ENCODE measurements at regions not wholly inside any gene's neighbourhood (a gene's known extent, or its start where the extent isn't known, plus 50 kb on each side); places are given as distances from the start of the nearest gene placed in this dataset.

DNA sequence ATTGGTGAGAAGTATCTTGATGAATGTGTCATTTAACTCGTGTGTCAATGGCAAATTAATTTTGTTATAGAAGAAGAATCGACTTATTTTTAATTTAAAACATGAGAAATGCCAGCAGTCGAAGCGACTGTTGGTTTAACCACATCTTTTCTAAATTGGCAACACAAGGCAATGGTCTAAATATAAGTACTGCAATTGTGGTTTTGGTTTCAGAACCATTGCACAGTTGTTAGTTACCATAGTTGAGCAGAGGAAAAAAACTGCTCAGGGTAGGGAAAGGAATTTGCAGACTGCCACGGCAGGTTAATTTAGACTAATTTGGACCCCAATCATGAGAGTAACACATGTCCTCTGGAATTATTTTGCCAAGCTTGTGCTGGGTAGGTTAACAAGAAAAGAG, 185.6 kb upstream of the RUNX1 start:
- DNase-seq = peak; percentile 48

DNA sequence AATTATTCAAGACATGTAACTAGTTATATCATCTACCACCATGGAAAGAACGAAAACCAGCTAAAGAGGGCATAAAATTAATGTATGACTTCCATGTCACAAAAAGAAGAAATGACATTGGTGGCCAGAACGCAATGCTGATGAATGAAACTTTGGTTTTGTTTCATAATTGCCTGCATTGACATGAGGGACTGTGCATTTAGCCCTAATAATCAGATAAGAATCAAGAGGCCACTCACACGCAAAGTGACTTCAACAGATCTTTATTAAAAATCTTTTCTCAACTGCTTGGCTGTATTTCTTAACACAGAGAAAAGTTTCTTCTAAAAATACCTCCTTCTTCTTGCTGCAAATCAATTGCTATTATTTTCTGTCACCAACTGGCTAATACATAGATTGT, 184.7 kb upstream of the RUNX1 start:
- no peak for DNase-seq

DNA sequence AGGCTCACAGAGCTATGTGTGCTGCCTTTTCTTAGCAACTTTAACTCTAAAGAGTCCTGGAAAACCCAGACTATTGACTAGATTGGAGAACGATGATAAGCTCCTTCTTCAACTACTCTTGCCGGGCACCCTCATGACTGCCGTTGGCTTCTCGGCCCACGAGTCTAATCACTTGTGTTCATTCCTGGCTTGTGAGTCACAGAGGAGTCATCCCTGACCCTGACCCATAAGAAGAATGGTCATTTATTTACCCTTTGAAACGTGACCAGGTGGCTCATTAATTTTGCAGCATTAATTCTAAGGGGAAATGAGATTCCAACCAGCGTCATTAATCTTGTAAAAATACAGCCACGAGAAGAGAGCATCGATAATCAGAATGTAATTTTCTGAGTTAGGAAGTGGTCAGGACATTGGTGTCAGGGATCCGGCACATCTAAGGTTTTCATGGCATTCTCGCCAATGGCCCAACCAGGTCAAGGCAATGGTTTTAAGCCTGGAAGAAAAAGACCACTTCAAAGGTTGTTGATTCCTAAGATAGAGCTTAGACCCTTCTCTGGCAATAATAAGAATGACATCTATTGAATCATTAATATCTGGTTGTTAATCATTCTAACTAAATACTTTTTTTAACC, 183.6 kb upstream of the RUNX1 start:
- no peak for DNase-seq

DNA sequence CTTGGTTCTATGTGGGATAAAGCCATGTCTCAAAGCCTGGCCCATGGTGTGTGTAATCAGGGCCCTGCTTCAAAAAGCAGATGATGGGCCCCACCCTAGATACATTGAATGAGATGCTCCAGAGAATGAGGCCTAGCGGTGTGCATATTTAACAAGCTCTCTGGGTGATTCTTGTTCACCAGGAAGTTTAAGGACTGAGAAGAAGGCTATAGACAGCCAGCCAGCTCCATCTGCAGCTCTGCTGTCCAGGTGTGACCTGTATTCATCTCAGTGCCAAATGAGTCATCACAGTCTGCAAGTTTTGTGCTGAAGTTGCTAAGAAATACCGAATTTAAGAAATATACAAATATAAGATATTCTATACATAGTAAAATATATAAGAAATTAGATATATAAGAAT, 182.0 kb upstream of the RUNX1 start:
- no peak for DNase-seq

DNA sequence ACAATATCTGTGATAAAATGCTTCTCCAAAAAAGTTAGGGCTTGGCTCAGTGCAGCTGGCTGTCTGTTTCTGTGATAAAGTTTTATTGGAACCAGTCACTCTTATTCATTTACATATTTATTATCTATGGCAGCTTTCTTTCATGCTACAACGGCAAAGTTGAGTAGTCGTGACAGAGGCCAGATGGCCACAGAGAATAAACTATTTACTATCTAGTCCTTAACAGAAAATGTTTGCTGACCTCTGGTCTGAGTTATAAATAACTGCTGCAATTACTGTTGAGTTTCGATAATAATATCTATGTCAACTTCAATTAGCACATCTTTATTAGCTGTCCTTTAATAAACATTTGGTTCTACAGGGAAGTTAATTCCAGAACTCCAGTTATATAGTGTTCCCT, 180.2 kb upstream of the RUNX1 start:
- no peak for DNase-seq

DNA sequence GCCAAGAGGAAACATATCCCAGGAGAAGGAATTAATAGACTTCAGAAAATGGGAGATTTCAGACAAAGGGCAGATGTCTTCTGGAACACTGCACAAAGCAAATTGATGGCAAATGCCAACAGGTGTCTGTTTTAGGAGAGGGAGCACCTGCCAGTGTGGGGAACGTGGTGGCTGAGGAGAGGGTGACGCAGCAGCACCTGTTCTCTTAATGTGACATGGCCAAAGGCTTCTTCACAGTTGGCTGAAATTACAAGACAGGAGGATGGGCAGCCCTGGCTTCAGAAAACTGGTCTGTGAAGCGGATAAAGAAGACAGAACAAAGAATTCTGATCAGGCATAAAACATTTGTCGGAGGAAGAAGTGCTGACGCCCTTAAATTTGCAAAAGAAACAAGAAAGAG, 178.7 kb upstream of the RUNX1 start:
- no peak for DNase-seq

DNA sequence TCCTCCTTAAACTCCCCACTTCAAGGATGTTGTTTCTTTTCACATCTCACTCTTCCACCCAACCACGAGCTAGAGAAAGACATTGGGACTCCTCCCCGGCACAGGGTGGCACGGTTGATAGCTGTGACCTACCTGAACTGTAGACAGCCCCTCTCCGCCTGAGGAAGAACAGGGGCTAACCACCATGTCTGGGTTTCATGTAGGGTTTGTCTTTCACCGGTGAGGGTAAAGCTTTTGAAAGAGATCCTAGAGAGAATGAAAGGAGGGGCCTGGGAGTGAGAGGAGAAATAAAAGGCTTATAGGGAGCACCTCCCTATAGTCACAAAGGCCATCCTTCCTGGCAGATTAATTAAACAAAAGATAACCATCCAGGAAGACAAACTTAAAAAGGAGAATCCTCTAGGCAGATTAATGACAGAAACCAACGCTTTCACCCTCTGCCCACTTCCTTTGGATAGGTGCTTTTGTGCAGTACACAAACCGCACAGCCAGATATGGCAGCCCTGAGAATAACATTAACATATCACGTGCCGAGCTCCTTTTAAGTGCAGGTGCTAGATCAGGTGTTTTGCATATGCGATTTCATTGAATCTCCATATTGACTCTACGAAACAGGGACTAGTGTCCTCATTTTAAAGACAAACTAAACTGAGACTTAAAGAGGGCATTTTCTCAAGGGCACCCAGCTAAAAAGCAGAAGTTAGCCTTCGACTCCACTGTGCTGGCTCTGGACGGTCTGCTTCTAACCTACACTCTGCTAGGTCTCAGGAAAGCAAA, 178.1 kb upstream of the RUNX1 start:
- peak; percentile 69 for DNase-seq

DNA sequence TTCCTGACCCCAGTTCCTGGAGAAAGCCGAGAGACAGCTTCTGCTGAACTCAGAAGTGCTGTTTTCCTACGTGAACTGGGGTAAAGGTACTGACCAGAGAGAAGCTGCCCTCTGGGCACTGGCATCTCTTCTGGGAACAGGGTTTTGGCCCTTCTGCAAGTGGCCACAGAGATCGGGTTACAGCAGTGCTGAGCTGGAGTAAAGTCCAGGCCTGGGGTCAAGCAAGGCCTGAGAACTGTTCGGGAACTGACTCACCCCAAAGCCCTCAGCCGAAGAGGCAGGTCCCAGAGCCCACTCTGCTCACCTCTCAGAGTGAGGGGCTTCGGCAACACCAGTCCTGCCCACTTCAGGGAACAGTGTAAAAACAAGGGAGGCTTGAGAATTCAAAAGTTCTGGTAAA, 177.2 kb upstream of the RUNX1 start:
- no peak for DNase-seq

DNA sequence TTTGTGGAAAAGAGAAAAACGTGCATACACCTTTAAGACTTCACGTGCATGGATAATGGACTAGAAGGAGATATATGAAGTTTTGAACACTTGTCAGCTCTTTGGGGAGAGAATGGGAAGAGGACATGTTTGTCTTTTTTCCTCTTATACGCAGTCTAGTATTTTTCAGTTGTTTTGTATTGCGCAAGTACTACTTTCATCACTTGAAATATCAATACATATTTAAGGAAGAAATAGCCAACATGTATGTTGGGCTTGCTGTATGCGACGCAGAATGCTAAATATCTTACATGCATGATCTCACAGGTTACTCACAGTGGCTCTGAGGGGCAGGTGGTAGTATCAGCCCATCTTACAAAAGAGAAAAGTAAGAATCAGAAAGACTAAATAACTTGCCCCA, 176.5 kb upstream of the RUNX1 start:
- no peak for DNase-seq

DNA sequence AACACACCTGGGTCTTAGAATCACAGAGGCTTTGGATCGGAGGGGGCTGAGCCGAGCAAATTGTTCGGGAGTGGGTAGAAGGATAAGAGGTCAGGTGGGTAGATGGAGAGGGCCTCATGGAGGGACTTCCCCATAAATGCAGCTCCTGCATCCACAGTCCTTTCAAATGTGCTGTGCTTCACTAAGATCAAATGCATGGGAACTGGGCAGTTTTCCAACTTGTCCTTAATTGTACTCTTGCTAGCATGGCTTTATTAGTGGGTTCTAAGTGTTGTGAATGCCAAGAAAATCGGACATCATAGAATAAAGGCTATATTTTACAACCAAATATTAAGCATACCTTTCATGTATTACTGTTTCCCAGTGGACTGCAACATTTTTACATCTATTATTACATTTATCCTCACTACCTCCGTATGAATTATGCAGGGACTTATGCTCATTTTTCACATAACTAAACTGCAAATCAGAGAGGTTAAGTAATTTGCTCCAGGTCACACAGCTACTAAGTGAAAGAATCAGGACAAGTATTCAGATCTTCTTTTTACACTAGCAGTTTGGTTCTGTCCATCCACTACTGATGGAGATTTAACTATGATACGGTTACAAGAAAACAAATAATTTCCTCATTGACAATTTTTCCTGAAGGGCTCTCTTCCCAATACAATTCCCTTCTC, 174.5 kb upstream of the RUNX1 start:
- no peak for DNase-seq

DNA sequence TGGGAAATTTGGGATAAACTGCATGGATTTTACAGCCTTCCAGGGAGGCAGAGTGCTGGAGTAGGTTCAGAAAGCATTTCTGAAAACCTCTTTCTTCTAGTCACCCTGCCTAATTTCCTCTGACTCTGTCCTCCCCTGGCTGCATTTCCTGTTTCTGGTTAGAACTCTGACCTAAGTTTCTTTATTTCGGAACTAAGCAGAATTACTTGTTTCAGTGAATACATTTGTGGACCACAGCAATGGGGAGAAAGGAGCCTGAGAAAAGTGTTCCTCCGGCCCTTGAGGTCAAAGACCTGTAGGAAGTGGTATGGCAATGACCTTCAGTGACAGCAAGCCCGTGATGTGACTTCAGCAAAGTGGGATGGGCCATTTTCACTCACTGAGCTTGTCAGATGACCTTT, 173.4 kb upstream of the RUNX1 start:
- peak; percentile 45 for DNase-seq

DNA sequence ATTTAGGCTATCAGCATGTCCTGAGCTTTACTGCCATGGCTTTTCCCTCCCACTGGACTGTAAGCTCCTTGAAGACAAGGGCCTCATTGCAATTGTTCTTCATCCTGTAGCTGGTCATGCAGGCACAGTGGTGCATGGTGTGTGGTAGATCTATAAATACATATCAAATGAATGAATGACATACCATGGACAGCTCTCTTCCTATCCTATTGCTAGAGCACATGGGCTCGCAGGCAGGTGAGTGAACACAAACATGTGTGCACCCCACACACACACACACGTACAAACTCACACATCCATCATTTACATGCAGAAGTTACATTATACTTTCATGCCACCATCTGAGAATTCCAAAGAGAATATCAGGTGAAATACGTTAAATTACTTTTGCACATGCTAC, 172.9 kb upstream of the RUNX1 start:
- DNase-seq = no peak

DNA sequence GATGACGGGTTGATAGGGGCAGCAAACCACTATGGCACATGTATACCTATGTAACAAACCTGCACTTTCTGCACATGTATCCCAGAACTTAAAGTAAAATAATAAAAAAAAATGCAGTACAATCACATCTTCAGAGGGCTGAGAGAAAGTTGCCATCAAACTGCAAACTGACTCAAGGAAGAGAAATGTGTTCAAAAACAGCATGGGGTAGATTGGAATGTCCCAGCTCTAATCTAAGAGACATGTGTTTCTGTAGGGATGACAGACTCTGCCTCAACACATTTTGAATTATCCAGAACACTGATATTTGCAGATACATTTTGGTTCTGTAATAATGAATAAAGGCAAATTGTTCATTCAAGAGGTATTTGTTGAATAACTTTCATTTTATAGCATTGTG, 171.2 kb upstream of the RUNX1 start:
- no peak for DNase-seq

DNA sequence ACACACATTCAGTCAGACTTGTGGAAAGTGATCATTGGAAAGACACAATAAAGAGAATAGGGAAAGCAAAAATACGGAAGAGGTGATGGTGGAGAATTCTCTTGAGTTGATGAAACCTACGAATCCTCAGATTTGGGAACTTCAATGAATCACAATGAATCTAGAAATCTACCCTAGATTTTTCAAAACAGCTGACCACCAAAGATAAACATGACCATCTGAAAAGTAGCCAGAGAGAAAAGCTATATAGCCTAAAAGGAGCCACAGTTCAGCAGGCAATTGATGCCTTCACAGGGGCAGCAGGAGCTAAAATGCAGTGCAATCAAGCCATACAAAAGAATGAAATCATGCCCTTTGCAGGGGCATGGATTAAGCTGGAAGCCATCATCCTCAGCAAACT, 170.6 kb upstream of the RUNX1 start:
- DNase-seq = no peak

DNA sequence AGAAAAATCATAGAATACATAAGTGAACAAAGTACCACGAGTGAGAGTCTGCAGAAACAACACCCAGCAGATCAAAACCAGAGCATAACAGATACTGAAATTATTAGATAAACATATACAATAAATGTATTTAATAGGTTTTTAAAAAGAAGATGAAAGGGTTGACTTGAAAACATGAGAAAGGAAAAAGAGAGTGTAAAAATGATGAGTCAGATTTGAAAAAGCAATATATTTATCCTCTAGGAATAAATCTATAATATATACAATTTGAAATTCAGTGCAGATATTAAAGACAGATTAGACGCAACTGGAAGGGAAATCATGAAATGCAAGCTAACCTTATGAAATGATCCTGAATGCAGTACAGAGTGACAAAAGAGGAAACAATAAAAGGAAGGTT, 170.2 kb upstream of the RUNX1 start:
- DNase-seq = no peak

DNA sequence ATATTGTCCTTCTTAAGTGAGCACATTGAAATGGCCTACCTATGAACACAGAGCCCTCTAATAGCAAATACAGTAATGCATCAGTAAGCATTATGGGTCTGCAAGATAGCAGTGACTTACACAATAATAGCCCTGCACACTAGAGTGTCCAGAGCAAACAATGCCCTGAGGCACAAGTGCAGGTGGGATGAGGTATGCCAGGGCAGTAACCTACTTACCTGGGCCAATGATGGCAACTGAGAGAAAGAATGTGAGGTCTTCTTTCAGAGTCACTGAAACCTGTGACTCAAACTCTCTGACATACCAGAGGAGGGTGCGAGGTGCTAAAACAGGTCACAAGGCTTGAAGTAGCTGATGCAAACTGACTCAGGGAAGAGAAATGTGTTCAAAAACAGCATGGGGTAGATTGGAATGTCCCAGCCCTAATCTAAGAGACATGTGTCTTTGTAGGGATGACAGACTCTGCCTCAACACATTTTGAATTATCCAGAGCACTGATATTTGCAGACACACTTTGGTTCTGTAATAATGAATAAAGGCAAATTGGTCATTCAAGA, 168.5 kb upstream of the RUNX1 start:
- peak; percentile 51 for DNase-seq

DNA sequence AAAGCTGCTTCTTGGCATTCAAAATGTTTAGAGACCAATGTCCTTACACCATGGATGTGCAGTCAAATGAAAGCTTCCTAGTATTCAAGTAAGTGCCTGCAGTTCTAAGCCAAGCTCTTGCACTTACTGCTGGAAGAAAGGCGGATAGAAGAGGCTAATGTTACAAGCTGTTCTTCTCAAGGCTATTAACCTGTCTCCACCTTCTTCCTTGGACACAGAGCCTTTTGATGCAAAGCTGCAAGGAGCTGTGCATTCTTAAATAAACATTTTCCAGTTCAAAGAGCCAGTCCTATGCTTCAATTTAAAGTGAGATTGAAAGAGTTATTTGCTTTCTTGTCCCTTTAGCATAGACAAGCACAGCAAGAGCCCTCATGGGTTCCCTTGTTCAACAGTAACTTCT, 167.9 kb upstream of the RUNX1 start:
- no peak for DNase-seq

DNA sequence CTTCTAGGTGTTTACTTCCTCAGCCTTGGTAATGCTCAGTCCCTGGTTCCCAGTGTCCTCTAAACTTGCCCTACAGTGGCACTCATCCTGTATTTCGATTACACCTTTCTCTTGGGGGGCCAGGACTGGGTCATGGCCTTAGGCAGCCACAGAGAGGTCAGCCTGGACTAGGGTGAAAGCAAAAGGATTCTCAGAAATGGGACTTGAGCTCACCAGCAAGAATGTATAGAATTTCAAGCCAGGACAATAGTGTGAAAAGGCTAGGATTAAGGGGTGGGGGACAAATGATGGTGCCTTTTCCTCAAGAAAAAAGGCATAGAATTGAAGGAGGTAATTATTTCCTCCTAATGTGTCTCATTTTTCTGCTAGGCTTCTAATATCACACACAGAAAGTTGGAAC, 166.8 kb upstream of the RUNX1 start:
- no peak for DNase-seq

DNA sequence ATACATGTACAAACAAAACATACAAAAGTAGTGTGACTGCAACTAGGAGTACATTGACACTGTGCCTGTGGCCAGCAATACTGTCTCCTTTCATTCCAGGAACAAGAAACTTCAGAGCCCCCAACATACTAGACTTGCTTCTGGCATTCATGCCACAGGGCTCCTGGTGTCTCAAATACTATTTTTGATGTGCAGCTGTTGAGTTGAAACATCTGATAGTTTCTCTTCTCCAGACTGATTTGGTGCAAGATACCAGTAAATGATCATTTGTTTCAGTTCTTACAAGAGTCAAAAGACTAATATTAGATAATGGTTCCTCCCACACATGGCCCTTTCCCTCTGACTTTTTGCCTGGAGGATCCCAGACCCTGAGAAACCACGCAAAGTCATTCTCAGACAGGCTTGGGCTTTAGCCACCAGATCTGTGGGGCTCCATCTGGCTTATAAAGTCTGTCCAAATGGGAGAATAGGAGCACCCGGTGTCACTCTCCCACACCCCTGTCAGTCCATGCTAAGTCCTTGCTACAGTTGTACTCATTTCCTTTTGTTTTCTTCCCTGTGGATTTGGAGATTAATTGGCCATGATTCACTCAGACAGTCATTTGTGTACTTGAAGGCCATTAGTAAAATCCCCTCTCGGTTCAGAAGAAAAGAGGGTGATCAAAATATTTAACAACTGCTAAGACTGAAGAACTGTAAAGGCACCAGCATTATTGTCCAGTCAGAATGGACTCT, 163.5 kb upstream of the RUNX1 start:
- DNase-seq = no peak

DNA sequence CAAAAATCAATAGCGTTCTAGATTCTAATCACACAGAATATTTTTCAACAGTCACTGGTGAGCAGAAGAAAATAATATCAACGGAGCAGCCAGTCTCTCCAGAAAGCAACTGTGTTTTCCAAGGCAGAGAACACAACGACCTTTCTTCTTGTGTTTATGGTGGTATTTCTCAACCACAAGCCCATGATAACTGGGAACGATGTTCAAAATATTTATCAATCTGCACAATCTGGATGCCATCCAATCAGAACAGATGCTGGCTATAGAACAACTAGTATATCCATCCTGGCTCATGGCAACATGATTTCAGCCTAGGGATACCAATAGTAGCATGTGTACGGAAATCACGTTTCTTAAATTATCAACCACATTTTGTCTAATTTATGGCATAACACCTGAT, 162.7 kb upstream of the RUNX1 start:
- DNase-seq = no peak

DNA sequence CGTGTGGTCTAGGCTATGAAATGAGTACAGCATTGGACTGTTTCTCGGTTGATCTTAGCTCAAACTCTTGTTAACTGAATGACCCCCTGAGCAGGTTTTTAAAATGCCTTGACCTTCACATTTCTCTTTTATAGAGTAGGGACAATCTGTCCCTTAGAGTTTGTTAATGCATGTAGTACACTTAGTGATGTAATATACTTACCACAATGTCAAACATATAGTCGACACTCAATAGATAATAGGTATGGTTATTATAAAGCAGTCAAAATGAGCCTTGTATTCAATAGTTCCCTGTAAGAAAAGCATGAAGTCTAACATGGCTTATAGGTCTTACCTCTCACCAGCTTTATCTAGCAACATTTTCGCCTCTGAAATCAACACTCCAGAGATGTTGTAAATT, 161.0 kb upstream of the RUNX1 start:
- no peak for DNase-seq

DNA sequence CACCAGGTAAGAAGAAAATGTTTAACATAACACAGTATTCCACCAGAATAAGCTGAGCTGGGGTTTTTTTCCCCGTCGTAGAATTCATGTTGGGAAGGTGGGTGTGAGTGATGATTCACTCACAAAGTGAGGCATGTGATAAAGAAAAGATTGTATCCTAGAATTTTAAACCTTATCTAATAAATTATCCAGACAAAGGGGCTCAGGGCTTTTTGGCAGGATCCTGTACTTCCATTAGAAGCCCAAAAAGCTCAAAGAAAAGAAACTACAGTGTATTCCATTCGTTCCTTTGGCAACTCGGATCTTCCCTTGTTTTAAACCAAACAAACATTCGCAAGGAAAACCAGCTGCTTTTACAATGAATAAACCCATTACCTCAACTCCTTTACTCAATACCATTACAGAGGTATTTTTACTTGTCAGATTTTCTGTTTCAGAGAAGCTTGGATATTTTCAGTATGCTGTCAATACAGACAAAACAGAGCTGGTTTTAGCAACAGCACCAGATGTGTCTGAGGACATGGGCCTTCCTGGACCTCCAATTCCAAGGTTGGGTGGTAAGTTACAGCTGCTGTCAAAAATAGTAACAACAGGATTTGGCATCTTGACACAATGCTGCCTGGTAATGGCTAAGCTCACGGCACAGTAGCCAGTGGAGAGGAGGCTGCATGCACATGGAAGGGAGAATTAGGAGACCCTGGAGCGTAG, 159.9 kb upstream of the RUNX1 start:
- no peak for DNase-seq

DNA sequence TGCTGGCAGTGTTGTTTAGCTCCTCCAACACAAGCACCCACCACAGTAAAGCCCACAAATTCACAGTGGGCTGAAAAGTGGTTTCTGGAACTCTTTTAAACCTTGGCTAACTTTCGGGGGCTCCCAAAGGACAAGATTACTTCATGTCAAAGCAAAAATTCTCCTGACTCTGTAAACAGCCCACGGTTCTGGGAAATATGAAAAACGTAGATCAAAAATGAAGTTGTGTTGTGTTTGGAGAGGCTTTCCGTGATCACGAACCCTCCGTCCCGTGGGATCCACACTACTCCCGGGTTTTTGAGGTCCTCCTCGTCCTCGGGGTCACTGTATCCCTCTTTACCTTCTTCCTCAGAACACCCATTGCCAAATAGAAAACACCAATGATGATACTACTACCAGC, 159.0 kb upstream of the RUNX1 start:
- no peak for DNase-seq
